Fibroblast of lung (primary cell): ENCODE measurements at regions not wholly inside any gene's neighbourhood (a gene's known extent, or its start where the extent isn't known, plus 50 kb on each side); places are given as distances from the start of the nearest gene placed in this dataset.

Experiments
- DNase-seq, 2 donors: peaks; one replicate each; pipeline versions ENCODE4 v3.0.0 to v3.0.0-alpha.2; 2010; ENCODE audit warnings: low read depth in 2 of 2
- H2AFZ ChIP-seq: 2 replicates; pipeline ENCODE4 v1.5.1; 2012; ENCODE audit warnings: low read length, control low read depth, inconsistent platforms
- H3K27ac ChIP-seq: 2 replicates; pipeline ENCODE4 v1.5.1; 2011; ENCODE audit warnings: low read length, control low read depth; ENCODE audit not compliant: insufficient read depth
- H3K27me3 ChIP-seq: 2 replicates; pipeline ENCODE4 v1.5.1; 2011; ENCODE audit warnings: mild to moderate bottlenecking, low read length; ENCODE audit not compliant: control insufficient read depth, insufficient read depth
- H3K36me3 ChIP-seq: 2 replicates; pipeline ENCODE4 v1.5.1; 2011; ENCODE audit warnings: low read length; ENCODE audit not compliant: control insufficient read depth, insufficient read depth
- H3K4me1 ChIP-seq: 2 replicates; pipeline ENCODE4 v1.5.1; 2011; ENCODE audit warnings: low read length; ENCODE audit not compliant: control insufficient read depth, insufficient read depth; ENCODE audit errors: extremely low read depth
- H3K4me2 ChIP-seq: 2 replicates; pipeline ENCODE4 v1.5.1; 2011; ENCODE audit warnings: low read length, control low read depth; ENCODE audit not compliant: insufficient read depth; ENCODE audit errors: extremely low read depth
- H3K4me3 ChIP-seq, 4 experiments: fragments of 200-600 bp in 1 of 4; sonication (generic) in 1 of 4; replicated peaks in 1 of 4; 2 replicates each; pipeline ENCODE4 v1.5.1; 2011 to 2016; ENCODE audit warnings: low read length in 4 of 4, low read depth in 3 of 4, mild to moderate bottlenecking in 3 of 4, control low read depth in 2 of 4, inconsistent platforms in 1 of 4, mixed read lengths in 1 of 4; ENCODE audit not compliant: insufficient read depth in 1 of 4; ENCODE audit errors: control extremely low read depth in 1 of 4
- H3K79me2 ChIP-seq: 2 replicates; pipeline ENCODE4 v1.5.1; 2012; ENCODE audit warnings: mild to moderate bottlenecking, low read length, inconsistent platforms; ENCODE audit not compliant: control insufficient read depth, insufficient read depth
- H3K9ac ChIP-seq: 2 replicates; pipeline ENCODE4 v1.5.1; 2011; ENCODE audit warnings: mild to moderate bottlenecking, low read length, control low read depth; ENCODE audit not compliant: insufficient read depth
- H3K9me3 ChIP-seq: 2 replicates; pipeline ENCODE4 v1.5.1; 2012; ENCODE audit warnings: low read depth, low read length; ENCODE audit not compliant: control insufficient read depth, insufficient read depth
- H4K20me1 ChIP-seq: 2 replicates; pipeline ENCODE4 v1.5.1; 2011; ENCODE audit warnings: low read length; ENCODE audit not compliant: control insufficient read depth, insufficient read depth; ENCODE audit errors: extremely low read depth
- EZH2 ChIP-seq: IDR thresholded peaks from 2 replicates; pipeline ENCODE4 v1.5.1; 2012; ENCODE audit warnings: low read length, control low read depth, mild to moderate bottlenecking; ENCODE audit errors: missing control alignments
- TF ChIP-seq, protein P1 (sequence below), 2 donors: IDR thresholded peaks in 1 of 2; conservative IDR thresholded peaks in 1 of 2; 1 replicate in 1 of 2; 2 replicates in 1 of 2; pipeline ENCODE4 v1.5.1; 2011 to 2012; ENCODE audit warnings: low read length in 2 of 2, control low read depth in 1 of 2, inconsistent platforms in 1 of 2, low read depth in 1 of 2, mild to moderate bottlenecking in 1 of 2

- no peak for DNase-seq
These were observed 1375.2 kb upstream of the TMEM132C start for GRCh38 chr12:126891789-126892188.

DNA sequence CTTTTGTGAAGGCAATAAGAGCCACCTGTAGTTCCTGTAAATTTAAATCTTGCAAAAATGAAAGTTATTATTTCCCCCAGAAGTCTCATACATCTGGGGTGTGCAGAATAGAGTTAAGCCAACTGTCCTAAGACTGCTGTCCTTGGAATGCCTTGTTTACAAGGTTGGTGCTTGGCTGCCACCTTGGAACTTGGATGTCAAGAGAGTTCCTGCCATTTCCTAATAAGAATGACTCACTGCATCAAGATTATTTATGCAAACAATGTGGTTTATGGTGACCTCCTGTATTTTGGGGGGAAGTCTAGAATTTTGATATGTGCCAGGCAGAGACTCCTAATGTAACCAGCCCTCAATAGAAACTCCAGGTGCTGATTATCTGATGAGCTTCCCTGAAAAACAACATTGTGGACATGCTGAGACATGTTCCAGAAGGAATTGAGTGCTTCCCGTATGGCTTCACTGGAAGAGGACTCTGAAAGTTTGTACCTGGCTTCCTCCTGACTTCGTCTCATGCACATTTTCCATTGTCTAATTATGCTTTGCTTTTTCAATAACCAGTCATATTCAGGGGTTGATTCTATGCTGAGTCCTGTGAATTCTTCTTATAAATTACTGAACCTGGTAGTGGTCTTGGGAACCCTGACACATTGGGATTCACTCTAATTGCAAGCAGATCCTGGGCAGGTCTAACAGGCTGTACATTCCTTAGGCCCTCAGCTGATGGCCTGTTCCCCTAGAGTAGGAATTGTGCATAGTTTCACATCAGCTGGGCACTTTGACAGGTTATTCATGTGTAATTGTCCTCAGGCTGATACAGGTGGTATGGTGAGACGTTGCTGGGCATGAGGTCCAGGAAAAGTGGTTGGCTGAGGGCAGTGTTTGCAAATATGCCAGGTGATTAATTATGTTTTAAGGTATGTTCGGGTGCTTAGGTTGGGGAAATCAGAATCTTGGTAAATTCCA is 1370.7 kb upstream of the TMEM132C start:
- Histone ChIP-seq H3K79me2 (no peaks in the 10 kb centered on the region), H3K27me3 (no peaks in the 10 kb centered on the region), H3K4me3 (no peak overlapping the region), H3K9me3 (no peaks in the 10 kb centered on the region), H3K9ac (no peak overlapping the region), H4K20me1 (no peaks in the 10 kb centered on the region), H2AFZ (no peak overlapping the region), H3K36me3 (no peaks in the 10 kb centered on the region), H3K4me2 (no peak overlapping the region), H3K27ac (no peak overlapping the region), H3K4me1 (no peaks in the 10 kb centered on the region)
- peak in 1 of 2 donors; percentile 11 for DNase-seq
- TF ChIP-seq, protein P1, sequence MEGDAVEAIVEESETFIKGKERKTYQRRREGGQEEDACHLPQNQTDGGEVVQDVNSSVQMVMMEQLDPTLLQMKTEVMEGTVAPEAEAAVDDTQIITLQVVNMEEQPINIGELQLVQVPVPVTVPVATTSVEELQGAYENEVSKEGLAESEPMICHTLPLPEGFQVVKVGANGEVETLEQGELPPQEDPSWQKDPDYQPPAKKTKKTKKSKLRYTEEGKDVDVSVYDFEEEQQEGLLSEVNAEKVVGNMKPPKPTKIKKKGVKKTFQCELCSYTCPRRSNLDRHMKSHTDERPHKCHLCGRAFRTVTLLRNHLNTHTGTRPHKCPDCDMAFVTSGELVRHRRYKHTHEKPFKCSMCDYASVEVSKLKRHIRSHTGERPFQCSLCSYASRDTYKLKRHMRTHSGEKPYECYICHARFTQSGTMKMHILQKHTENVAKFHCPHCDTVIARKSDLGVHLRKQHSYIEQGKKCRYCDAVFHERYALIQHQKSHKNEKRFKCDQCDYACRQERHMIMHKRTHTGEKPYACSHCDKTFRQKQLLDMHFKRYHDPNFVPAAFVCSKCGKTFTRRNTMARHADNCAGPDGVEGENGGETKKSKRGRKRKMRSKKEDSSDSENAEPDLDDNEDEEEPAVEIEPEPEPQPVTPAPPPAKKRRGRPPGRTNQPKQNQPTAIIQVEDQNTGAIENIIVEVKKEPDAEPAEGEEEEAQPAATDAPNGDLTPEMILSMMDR (conservative IDR thresholded peaks at IDR 0.05 in 1 of 2, IDR thresholded peaks at IDR 0.05 in 1 of 2; ENCODE audit: low read depth in 1 of 2, low read length in 2 of 2) = no peak
- no peak for TF ChIP-seq EZH2

More at GRCh38 chr12:126891789-126892188, 1375.2 kb upstream of the TMEM132C start:
- H4K20me1 ChIP-seq = no peaks in the 10 kb centered on the region
- H2AFZ ChIP-seq = no peak overlapping the region
- no peaks in the 10 kb centered on the region for H3K36me3 ChIP-seq
- no peaks in the 10 kb centered on the region for H3K4me1 ChIP-seq
- no peaks in the 10 kb centered on the region for H3K9me3 ChIP-seq
- TF ChIP-seq, protein P1 (conservative IDR thresholded peaks at IDR 0.05 in 1 of 2, IDR thresholded peaks at IDR 0.05 in 1 of 2; ENCODE audit: low read depth in 1 of 2, low read length in 2 of 2) = no peak
- no peak for TF ChIP-seq EZH2
- no peaks in the 10 kb centered on the region for H3K79me2 ChIP-seq
- no peaks in the 10 kb centered on the region for H3K27me3 ChIP-seq
- no peak overlapping the region for H3K4me2 ChIP-seq
- no peak overlapping the region for H3K9ac ChIP-seq
- no peak overlapping the region for H3K27ac ChIP-seq
- no peak overlapping the region for H3K4me3 ChIP-seq

DNA sequence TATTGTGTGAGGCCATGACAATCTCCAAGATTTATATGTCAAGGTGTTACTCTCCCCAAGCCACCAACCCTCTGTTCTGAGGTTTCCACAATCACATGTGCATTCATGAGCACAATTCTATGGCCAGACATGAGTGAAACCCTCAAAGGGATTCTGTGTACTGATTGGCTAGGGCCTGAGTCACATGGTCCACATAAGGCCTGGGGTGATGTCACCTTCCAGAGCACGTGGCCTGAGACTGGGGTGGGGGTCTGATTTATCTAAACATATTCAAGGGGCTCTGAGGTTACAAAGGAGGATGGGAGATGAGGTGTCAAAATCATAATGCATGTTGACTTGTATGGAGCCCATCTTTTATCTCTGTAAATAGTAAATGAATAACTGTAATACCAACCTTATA is 1369.9 kb upstream of the TMEM132C start:
- no peak for DNase-seq
- Histone ChIP-seq H3K4me1 (no peaks in the 10 kb centered on the region), H3K36me3 (no peaks in the 10 kb centered on the region), H3K79me2 (no peaks in the 10 kb centered on the region), H3K4me3 (no peak overlapping the region), H3K4me2 (no peak overlapping the region), H4K20me1 (no peaks in the 10 kb centered on the region), H2AFZ (no peak overlapping the region), H3K27ac (no peak overlapping the region), H3K9me3 (no peaks in the 10 kb centered on the region), H3K9ac (no peak overlapping the region), H3K27me3 (no peaks in the 10 kb centered on the region)
- no peak for TF ChIP-seq EZH2
- TF ChIP-seq, protein P1 (conservative IDR thresholded peaks at IDR 0.05 in 1 of 2, IDR thresholded peaks at IDR 0.05 in 1 of 2; ENCODE audit: low read depth in 1 of 2, low read length in 2 of 2) = no peak
